NCI-H774 (cell line): ENCODE measurements at regions not wholly inside any gene's neighbourhood (a gene's known extent, or its start where the extent isn't known, plus 50 kb on each side); places are given as distances from the start of the nearest gene placed in this dataset.

Source experiments
- DNase-seq: peaks from one replicate; lab custom pipeline; 2025; lab: John Stamatoyannopoulos, UW

- no peak for DNase-seq
Measured at GRCh38 chr18:28399781-28400362, 222.9 kb upstream of the CDH2 start.

GRCh38 chr18:28398471-28398870 lies 221.5 kb upstream of the CDH2 start:
- peak; percentile 49 for DNase-seq

- no peak for DNase-seq
Measured at GRCh38 chr18:28390022-28390421, 213.1 kb upstream of the CDH2 start.

DNA sequence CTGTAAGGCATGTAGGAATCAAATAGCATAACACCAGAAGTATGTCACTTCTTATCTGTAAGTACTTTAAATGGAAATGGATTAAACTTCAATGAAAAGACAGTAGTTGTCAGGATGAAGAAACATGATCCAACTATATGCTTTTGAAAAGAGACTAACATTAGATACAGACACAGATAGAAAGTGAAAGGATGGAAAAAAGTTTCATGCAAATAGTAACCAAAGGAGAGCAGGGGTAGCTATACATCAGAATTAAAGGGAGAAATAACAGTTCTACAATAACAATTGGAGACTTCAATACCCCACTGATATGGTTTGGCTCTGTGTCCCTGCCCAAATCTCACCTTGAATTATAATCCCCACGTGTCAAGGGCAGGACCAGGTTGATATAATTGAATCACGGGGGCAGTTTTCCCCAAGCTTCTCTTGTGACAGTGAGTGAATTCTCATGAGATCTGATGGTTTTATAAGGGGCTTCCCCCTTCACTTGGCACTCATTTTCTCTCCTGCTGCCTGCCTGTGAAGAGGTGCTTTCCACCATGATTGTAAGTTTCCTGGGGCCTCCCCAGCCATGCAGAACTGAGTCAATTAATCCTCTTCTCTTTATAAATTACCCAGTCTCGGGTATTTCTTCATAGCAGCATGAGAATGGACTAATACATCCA lies 205.4 kb upstream of the CDH2 start:
- no peak for DNase-seq

- no peak for DNase-seq
Measured at GRCh38 chr18:28372186-28372585, 195.3 kb upstream of the CDH2 start.

DNA sequence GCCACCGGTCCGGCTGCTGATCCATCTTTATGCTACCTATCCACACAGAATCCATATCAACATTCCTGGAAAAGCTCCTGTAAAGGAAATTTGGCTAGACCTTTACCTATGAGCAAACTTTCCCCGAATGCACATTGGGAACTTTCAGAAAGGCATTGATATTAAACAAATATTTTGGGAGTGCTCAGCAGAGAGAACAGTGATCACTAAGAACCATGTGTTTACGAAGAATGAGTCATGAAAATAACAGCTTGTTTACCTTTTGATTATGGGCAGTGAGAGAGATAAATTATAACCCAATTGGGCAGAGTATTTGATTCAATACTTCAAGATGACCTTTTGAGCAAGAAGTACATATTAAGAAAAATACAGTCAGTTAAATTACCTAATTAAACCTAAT lies 189.7 kb upstream of the CDH2 start:
- no peak for DNase-seq

GRCh38 chr18:28365411-28365831 lies 188.5 kb upstream of the CDH2 start:
- no peak for DNase-seq

DNA sequence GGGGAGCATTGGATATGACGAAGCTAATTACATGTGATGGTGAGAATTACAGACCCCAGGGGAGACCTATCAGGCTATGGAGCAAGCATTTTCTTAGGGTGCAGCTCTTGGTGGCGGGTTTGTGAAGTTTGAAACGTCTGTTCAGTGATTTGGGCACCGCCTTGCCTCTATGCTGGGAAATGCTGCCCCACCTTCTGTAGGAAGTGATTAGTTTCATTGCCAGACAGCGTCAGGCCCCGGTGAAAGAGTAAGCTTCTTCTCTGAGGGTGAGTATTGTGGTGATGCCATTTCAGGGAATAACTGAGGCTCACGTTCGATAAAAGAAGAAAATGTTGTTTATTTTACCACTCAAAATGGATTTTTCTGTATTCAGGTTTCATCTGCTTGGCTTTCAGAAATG lies 186.2 kb upstream of the CDH2 start:
- DNase-seq: no peak

- no peak for DNase-seq
Measured at GRCh38 chr18:28359176-28359575, 182.2 kb upstream of the CDH2 start.

- no peak for DNase-seq
Measured at GRCh38 chr18:28357766-28358401, 181.0 kb upstream of the CDH2 start.

- no peak for DNase-seq
Measured at GRCh38 chr18:28350821-28351220, 173.9 kb upstream of the CDH2 start.

GRCh38 chr18:28342231-28342630 lies 165.3 kb upstream of the CDH2 start:
- no peak for DNase-seq

DNA sequence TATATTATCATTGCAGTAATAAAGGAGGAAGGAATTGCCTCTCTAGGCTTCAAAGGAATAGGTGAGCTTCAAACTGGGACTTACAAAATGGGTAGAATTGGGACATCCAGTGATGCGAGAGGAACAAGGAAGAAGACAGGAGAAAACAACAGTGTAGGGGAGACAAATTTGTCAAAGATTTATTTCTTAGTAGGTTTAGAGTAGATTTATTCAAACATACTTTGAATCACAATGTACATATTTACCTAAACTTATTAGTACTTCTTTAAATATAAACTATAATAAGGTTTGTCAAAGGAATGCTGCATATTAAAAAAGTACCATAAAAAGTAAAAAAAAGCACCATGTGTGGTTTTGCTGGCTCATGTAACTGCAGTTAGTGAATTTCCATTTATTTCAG lies 161.4 kb upstream of the CDH2 start:
- DNase-seq: no peak

DNA sequence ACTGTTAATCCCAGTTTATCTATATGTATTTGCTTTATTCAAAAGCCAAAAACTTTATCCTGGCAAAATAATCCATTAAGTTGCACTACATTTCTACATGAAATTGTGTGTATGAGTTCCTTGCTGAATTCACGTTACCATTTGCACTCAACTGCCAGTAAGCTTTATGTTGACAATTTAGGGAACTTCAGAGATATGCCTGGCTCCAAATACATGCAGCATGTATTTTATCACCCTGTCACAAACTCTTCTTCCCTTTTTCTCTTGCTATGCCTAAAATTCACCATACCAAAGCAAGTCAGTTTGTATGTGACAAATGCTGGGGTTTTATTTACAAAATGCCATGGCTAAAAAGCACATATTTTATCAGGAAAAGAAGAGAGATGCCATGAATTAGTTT lies 157.6 kb upstream of the CDH2 start:
- no peak for DNase-seq

DNA sequence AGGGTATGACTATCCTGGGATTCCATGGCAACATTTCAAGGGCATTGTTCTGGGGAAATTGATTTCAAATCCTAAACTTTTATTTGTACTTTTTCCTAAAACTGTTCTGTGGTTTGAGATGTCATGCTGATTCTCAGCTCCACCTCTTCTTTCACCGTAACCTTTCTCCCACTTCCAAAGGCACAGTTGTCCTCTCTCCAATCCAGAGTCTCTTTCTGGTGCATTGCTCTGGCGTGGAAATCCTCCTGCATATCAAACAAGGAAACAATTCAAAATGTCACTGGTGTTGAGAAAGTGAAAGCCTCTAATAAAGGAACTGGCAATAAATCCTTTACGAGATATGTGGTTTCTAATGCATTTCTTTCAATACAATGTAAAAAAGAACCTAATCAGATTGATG lies 155.1 kb upstream of the CDH2 start:
- DNase-seq: no peak

DNA sequence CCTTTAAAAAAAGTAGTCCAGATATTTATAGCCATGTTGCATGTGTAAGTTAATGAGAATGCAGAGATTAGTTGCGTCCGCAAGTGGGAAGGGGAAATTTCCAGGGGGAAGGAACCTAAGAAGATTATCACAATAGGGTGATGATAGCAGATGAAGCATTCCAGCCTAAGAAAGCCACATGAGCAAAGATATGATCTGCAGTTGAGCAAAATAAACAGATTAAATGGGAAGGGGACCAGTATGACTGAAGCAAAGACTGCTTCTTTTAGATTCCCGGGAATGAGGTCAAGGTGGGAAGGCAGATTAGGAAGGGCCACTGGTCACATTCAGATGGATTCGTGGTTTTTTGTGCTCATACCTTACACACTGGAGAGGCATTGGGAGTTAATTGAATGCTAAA lies 154.6 kb upstream of the CDH2 start:
- no peak for DNase-seq

DNA sequence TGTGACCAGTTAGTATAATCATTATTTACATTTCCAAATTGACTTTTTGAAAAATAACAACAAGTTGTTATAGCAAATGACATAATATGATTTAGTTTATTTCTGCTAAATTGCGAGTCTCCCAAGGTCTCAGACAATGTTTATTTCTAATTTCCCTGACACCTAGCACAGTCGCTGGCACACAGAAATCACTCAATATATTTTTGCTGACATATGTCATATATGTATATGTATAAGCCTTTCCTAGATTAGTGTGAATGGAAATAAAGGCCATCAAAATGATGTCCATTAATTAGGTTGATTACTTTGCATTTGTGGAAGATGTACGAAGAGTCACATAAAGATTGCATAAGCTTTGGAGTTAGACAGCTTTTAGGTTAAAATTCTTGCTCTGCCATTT lies 136.7 kb upstream of the CDH2 start:
- DNase-seq: no peak

- no peak for DNase-seq
Measured at GRCh38 chr18:28288784-28289183, 111.9 kb upstream of the CDH2 start.

DNA sequence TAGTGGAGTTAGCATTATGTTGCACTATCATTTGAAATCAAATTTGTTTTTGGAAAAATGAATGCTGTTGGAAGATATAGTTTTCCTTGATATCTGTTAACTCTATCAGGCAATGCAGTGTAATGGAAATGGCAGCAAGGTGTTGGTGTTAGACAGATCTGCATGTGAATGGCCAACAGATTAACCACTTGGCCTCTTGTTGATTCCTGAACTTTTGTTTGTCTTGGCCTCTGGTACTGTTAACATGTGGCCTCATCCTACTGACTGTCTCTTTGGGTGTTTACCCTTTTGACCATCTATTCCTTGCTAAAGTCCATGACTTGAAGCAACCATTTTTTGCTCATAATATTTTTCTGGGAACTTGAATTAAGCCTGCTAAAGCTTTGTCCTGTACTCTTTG lies 110.2 kb upstream of the CDH2 start:
- no peak for DNase-seq

DNA sequence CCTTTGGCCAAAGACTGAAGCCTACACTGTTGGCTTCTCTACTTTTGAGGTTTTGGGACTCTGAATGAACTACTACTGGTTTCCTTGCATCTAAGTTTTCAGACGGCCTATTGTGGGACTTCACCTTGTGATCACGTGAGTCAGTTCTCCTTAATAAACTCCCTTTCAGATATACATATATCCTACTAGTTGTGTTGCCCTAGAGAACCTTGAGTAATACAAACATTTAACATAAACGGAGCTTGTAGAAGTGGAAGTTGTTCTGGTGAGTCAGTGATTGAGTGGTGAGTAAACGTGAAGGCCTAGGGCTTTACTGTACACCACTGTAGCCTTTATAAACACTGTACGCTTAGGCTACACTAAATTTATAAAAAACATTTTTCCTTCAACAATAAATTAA lies 107.2 kb upstream of the CDH2 start:
- no peak for DNase-seq

GRCh38 chr18:28281400-28281799 lies 104.5 kb upstream of the CDH2 start:
- no peak for DNase-seq

DNA sequence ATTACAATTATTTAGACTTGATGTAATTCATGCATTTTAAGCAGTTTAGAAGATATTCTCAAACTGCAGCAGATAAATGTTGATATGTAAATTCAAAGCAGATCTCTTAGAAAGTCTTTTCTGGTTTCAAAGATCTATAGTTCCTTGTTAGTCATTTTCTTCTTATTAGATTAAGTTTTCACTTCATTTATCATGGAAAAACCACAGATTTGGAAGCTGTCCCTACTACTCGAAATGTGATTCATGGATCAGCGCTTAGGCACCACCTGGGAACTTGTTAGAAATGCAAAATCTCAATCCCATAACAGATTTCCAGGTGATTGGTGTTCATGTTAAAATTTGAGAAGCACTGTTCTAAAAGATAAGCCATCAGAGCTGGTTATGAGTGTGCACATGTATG lies 92.8 kb upstream of the CDH2 start:
- DNase-seq: no peak

DNA sequence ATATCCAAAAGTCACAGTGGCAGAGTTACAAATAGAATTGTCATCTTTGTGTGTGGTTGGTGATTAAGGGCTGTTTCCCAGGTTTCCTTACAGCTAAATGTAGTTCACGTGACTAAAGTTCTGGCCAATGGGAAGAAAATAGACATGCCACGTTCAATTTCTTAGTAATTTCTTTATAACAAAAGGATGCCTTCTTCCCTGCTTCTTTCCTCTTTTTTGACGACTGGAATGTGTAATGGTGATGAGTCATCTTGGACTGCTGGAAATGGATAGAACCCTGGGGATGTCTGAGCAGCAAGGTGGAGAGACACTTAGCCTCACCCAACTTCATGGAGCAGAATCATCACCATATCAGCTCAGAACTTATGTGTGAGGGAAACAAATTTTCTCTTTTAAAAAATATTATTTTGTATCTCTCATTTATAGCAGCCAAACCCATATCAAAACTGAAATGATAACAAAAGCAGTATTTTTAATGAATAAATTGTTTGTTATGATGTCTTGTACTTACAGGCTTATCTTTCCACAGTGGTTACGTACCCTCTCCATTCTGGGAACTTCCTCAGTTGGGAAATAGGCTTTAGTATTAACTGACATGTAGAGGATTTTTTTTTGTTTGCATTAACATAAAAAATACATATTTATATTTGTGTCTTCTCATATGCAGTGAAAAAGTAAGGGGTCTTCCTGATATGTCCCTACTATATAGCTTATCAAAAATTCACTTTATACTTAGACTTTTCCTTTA lies 91.1 kb upstream of the CDH2 start:
- DNase-seq: no peak
